Endothelial cell of umbilical vein (primary cell): ENCODE measurements at regions not wholly inside any gene's neighbourhood (a gene's known extent, or its start where the extent isn't known, plus 50 kb on each side); places are given as distances from the start of the nearest gene placed in this dataset.

Experiments
- BruUV-seq: library from RNA; stranded (reverse); fragments of 400-500 nt; replicated peaks from 2 replicates; lab custom pipeline; 2021; lab: Mats Ljungman, UMichigan
- CTCF ChIA-PET: fragments of 300-600, 350-600 bp; sonication (Branson Sonifier 250); formaldehyde crosslinking; loops from one replicate; lab custom pipeline; 2021; ENCODE audit warnings: antibody characterized with exemption, inconsistent platforms; lab: Charles Lee
- POLR2A ChIA-PET: fragments of 300-600, 350-600 bp; sonication (Branson Sonifier 250); formaldehyde crosslinking; loops from one replicate; lab custom pipeline; 2021; ENCODE audit warnings: antibody characterized with exemption, inconsistent platforms; lab: Charles Lee
- DNase-seq: peaks from one replicate; pipeline ENCODE4 v3.0.0-alpha.2; 2011; ENCODE audit warnings: low read depth, low spot score
- FAIRE-seq: peaks from 2 replicates; lab custom pipeline; 2011; peaks lifted over from hg19 to GRCh38; lab: Jason Lieb, UNC
- H2AFZ ChIP-seq: 2 replicates; pipeline ENCODE4 v1.6.0; 2012; ENCODE audit warnings: low read depth, low read length, control low read depth, inconsistent platforms
- H3K27ac ChIP-seq: 2 replicates; pipeline ENCODE4 v1.5.1; 2011; ENCODE audit warnings: low read depth, mild to moderate bottlenecking, control low read depth, low read length, moderate library complexity; ENCODE audit not compliant: insufficient read depth
- H3K27me3 ChIP-seq, 2 experiments: 2 replicates each; pipeline versions ENCODE4 v1.6.0 to v1.6.1; 2011; ENCODE audit warnings: low read length in 2 of 2, mixed read lengths in 1 of 2; ENCODE audit not compliant: control insufficient read depth in 2 of 2, insufficient read depth in 2 of 2
- H3K36me3 ChIP-seq, 2 experiments: 2 replicates in 1 of 2; 3 replicates in 1 of 2; pipeline ENCODE4 v1.5.1; 2011; ENCODE audit warnings: low read length in 2 of 2, mild to moderate bottlenecking in 1 of 2, moderate library complexity in 1 of 2; ENCODE audit not compliant: control insufficient read depth in 2 of 2, insufficient read depth in 2 of 2; ENCODE audit errors: extremely low read depth in 1 of 2
- H3K4me1 ChIP-seq: 3 replicates; pipeline ENCODE4 v1.5.1; 2011; ENCODE audit warnings: mild to moderate bottlenecking, low read length; ENCODE audit not compliant: control insufficient read depth, insufficient read depth; ENCODE audit errors: extremely low read depth
- H3K4me2 ChIP-seq: 2 replicates; pipeline ENCODE4 v1.6.1; 2011; ENCODE audit warnings: low read length, control low read depth, mixed read lengths; ENCODE audit not compliant: insufficient read depth
- H3K4me3 ChIP-seq, 3 experiments: fragments of 200-600 bp in 1 of 3; sonication (generic), shearing (Covaris generic) in 1 of 3; replicated peaks in 1 of 3; 2 replicates each; pipeline ENCODE4 v1.5.1; 2011 to 2016; ENCODE audit warnings: control low read depth in 3 of 3, low read length in 3 of 3, mild to moderate bottlenecking in 2 of 3, inconsistent platforms in 1 of 3, low read depth in 1 of 3, moderate library complexity in 1 of 3; ENCODE audit not compliant: insufficient read depth in 1 of 3
- H3K79me2 ChIP-seq: 2 replicates; pipeline ENCODE4 v1.6.0; 2012; ENCODE audit warnings: low read length, inconsistent platforms; ENCODE audit not compliant: control insufficient read depth, insufficient read depth
- H3K9ac ChIP-seq: replicated peaks from 2 replicates; pipeline ENCODE3; 2011; ENCODE audit warnings: low read length, control low read depth; ENCODE audit not compliant: insufficient read depth; ENCODE audit errors: extremely low read depth
- H3K9me1 ChIP-seq: replicated peaks from 3 replicates; pipeline ENCODE4 v1.6.0; 2011; ENCODE audit warnings: mild to moderate bottlenecking, low read length; ENCODE audit not compliant: control insufficient read depth, insufficient read depth; ENCODE audit errors: extremely low read depth
- H3K9me3 ChIP-seq: replicated peaks from 2 replicates; pipeline ENCODE4 v1.5.1; 2012; ENCODE audit warnings: low read length, inconsistent platforms; ENCODE audit not compliant: control insufficient read depth, insufficient read depth
- H4K20me1 ChIP-seq: replicated peaks from 2 replicates; pipeline ENCODE3; 2011; ENCODE audit warnings: mild to moderate bottlenecking, low read length; ENCODE audit not compliant: control insufficient read depth, insufficient read depth; ENCODE audit errors: extremely low read depth
- CTCF ChIP-seq, 2 donors: IDR thresholded peaks; 1 replicate in 1 of 2; 2 replicates in 1 of 2; pipeline ENCODE4 v1.5.1; 2011; ENCODE audit warnings: low read length in 2 of 2, mild to moderate bottlenecking in 2 of 2, moderate library complexity in 2 of 2, control low read depth in 1 of 2, inconsistent platforms in 1 of 2, low read depth in 1 of 2; ENCODE audit not compliant: insufficient read depth in 1 of 2; ENCODE audit errors: extremely low read depth in 1 of 2
- EZH2 ChIP-seq: IDR thresholded peaks from 2 replicates; pipeline ENCODE4 v1.6.1; 2012; ENCODE audit warnings: borderline replicate concordance, low read depth, mild to moderate bottlenecking, moderate library complexity, low read length, inconsistent platforms; ENCODE audit not compliant: severe bottlenecking
- FOS ChIP-seq: IDR thresholded peaks from 2 replicates; pipeline ENCODE4 v1.6.1; 2011; ENCODE audit warnings: mild to moderate bottlenecking, low read length, moderate library complexity, borderline replicate concordance; ENCODE audit not compliant: insufficient read depth
- GATA2 ChIP-seq: IDR thresholded peaks from 2 replicates; pipeline ENCODE4 v1.7.0; 2011; ENCODE audit warnings: low read depth, mild to moderate bottlenecking, moderate library complexity, mixed read lengths, low read length; ENCODE audit not compliant: insufficient read length, insufficient read depth
- JUN ChIP-seq: IDR thresholded peaks from 2 replicates; pipeline ENCODE4 v1.6.1; 2011; ENCODE audit warnings: borderline replicate concordance, low read depth; ENCODE audit not compliant: insufficient read length, insufficient read depth
- MAX ChIP-seq: IDR thresholded peaks from 2 replicates; pipeline ENCODE4 v1.6.1; 2011; ENCODE audit not compliant: insufficient read depth, insufficient read length
- MYC ChIP-seq: IDR thresholded peaks from one replicate; pipeline ENCODE4 v1.6.1; 2011; ENCODE audit warnings: mild to moderate bottlenecking, low read depth, low read length
- POLR2A ChIP-seq: IDR thresholded peaks from 2 replicates; pipeline ENCODE4 v1.6.1; 2012; ENCODE audit warnings: low read depth, mild to moderate bottlenecking, control low read depth, low read length
- POLR2AphosphoS5 ChIP-seq: IDR thresholded peaks from 2 replicates; pipeline ENCODE4 v1.6.1; 2012; ENCODE audit warnings: low read depth, mild to moderate bottlenecking, control low read depth, low read length, moderate library complexity; ENCODE audit not compliant: insufficient read depth
- dilution Hi-C: fragments of 300-500 bp; cut with MboI; formaldehyde crosslinking; loops from one replicate; pipeline ENCODE4 v1.15.0; 2019; ENCODE audit warnings: low sequenced_read_pairs; ENCODE audit not compliant: extremely low pct_ligation_motif_present
- intact Hi-C: fragments of 100-400 bp; cut with micrococcal nuclease; formaldehyde crosslinking; loops from one replicate; pipeline ENCODE4 v1.10.0; 2022

GRCh38 chr2:120632796-120633646, 102.6 kb upstream of the GLI2 start:
- POLR2A ChIA-PET = no interaction called here
- BruUV-seq = no TSS peak
- Histone ChIP-seq H2AFZ (no peak overlapping the region), H3K4me3 (no peak overlapping the region), H3K9ac (no peak overlapping the region), H3K27ac (no peak overlapping the region), H3K79me2 (no peaks in the 10 kb centered on the region), H3K36me3 (no peaks in the 10 kb centered on the region), H3K27me3 (peaks cover 2 to 5% of the 10 kb centered on the region in 2 experiments), H3K4me2 (no peak overlapping the region), H4K20me1 (no peaks in the 10 kb centered on the region), H3K4me1 (no peaks in the 10 kb centered on the region), H3K9me3 (no peaks in the 10 kb centered on the region), H3K9me1 (no peaks in the 10 kb centered on the region)
- CTCF ChIA-PET = no interaction called here
- dilution Hi-C loops (no loop called here), intact Hi-C loops (no loop called here)
- no peak for TF ChIP-seq POLR2AphosphoS5
- no peak for TF ChIP-seq JUN
- TF ChIP-seq POLR2A = no peak
- TF ChIP-seq CTCF (IDR thresholded peaks at IDR 0.05; ENCODE audit: extremely low read depth in 1 of 2, insufficient read depth in 1 of 2, low read depth in 1 of 2, low read length in 2 of 2) = no peak
- no peak for TF ChIP-seq MAX
- TF ChIP-seq FOS = no peak
- no peak for TF ChIP-seq EZH2
- TF ChIP-seq GATA2 = no peak
- no peak for TF ChIP-seq MYC
- FAIRE-seq (no peak), DNase-seq (no peak)
